Stimulated activated CD4-positive, alpha-beta T cell treated with anti-CD3 and anti-CD28 coated beads, Interleukin-4, amount 100 ng/mL, for 1 hour (primary cell): ENCODE measurements at regions not wholly inside any gene's neighbourhood (a gene's known extent, or its start where the extent isn't known, plus 50 kb on each side); places are given as distances from the start of the nearest gene placed in this dataset.
"Not testable (repeated sequence)": the region's sequence is repeated elsewhere in the genome, so short reads cannot be mapped to it uniquely, and the experiment has no call there.

Source experiments
- DNase-seq: peaks from one replicate; pipeline ENCODE4 v3.0.0-alpha.2; 2020

- no peak for DNase-seq
These were observed 123.1 kb upstream of the CDYL start for GRCh38 chr6:4653141-4653540.

- DNase-seq, result no peak
These were observed 124.3 kb upstream of the CDYL start for GRCh38 chr6:4651831-4652467.

GRCh38 chr6:4649728-4650127, 126.5 kb upstream of the CDYL start:
- no peak for DNase-seq

- peak; percentile 7 for DNase-seq
These were observed 128.5 kb upstream of the CDYL start for GRCh38 chr6:4647414-4648365.

GRCh38 chr6:4645713-4646360, 130.4 kb upstream of the CDYL start:
- DNase-seq, result no peak

GRCh38 chr6:4644996-4645395, 131.2 kb upstream of the CDYL start:
- DNase-seq, result no peak

GRCh38 chr6:4641461-4641860, 134.7 kb upstream of the CDYL start:
- DNase-seq, result no peak

GRCh38 chr6:4640139-4640538, 136.1 kb upstream of the CDYL start:
- DNase-seq, result no peak

- DNase-seq, result no peak
These were observed 137.6 kb upstream of the CDYL start for GRCh38 chr6:4638641-4639040.

- DNase-seq, result peak; percentile 8
These were observed 138.3 kb upstream of the CDYL start for GRCh38 chr6:4637691-4638433.

- no peak for DNase-seq
These were observed 139.4 kb upstream of the CDYL start for GRCh38 chr6:4636881-4637224.

GRCh38 chr6:4636191-4636880, 139.9 kb upstream of the CDYL start:
- DNase-seq, result no peak

GRCh38 chr6:4635666-4636065, 140.5 kb upstream of the CDYL start:
- no peak for DNase-seq

- no peak for DNase-seq
These were observed 143.8 kb upstream of the CDYL start for GRCh38 chr6:4632421-4632820.

GRCh38 chr6:4629789-4630188, 146.4 kb upstream of the CDYL start:
- not testable (repeated sequence) for DNase-seq

GRCh38 chr6:4625557-4625956, 150.6 kb upstream of the CDYL start:
- DNase-seq, result no peak

- DNase-seq, result no peak
These were observed 151.5 kb upstream of the CDYL start for GRCh38 chr6:4624726-4625125.

- DNase-seq, result no peak
These were observed 155.7 kb upstream of the CDYL start for GRCh38 chr6:4620284-4621151.

GRCh38 chr6:4616311-4616710, 159.9 kb upstream of the CDYL start:
- DNase-seq, result no peak

GRCh38 chr6:4615891-4616290, 160.3 kb upstream of the CDYL start:
- DNase-seq, result no peak

- DNase-seq, result no peak
These were observed 161.0 kb upstream of the CDYL start for GRCh38 chr6:4615231-4615630.

- DNase-seq, result no peak
These were observed 161.6 kb upstream of the CDYL start for GRCh38 chr6:4614637-4615036.
